Stomach (tissue), 4 donors: ENCODE measurements at regions not wholly inside any gene's neighbourhood (a gene's known extent, or its start where the extent isn't known, plus 50 kb on each side); places are given as distances from the start of the nearest gene placed in this dataset.

Experiments
- CTCF ChIP-seq, 7 experiments: fragments of 450-650 bp in 4 of 7; fragments of 200-600 bp in 3 of 7; sonication (generic) in 3 of 7; IDR thresholded peaks; one replicate each; pipeline ENCODE4 v1.5.1; 2016 to 2019; ENCODE audit warnings: antibody characterized with exemption in 7 of 7, control low read depth in 2 of 7, mild to moderate bottlenecking in 1 of 7
- EP300 ChIP-seq: sonication (generic); formaldehyde crosslinking; IDR thresholded peaks from one replicate; pipeline ENCODE4 v1.6.1; 2017; ENCODE audit warnings: antibody characterized with exemption
- POLR2A ChIP-seq, 4 donors: fragments of 450-650 bp; IDR thresholded peaks; one replicate each; pipeline ENCODE4 v1.6.1; 2016; ENCODE audit warnings: antibody characterized with exemption in 4 of 4, control low read depth in 2 of 4, mild to moderate bottlenecking in 1 of 4, moderate library complexity in 1 of 4

DNA sequence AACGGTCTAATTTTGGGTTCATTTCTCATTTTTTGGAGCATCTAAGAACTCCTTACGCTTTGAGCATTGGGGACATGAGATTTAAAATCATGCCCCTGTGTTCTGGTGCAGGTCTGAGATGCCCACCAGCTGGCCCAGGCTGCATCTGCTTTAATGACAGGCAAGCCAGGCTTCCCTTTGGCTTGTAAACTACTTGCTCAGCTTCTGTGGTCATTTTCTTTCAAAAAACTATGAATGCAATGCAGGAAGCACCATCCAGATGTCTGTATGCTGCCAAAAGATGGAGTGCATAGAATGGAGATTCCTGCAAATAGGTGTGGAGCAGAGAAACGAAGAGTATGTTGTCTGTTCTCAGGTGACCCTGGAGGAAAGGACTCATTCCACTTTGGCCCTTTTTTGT, 399.9 kb upstream of the ADAMTSL1 start:
- no peak for TF ChIP-seq EP300
- no peak for TF ChIP-seq CTCF (IDR thresholded peaks at IDR 0.05)
- no peak for TF ChIP-seq POLR2A (IDR thresholded peaks at IDR 0.05)
